GM12875 (cell line): ENCODE measurements at regions not wholly inside any gene's neighbourhood (a gene's known extent, or its start where the extent isn't known, plus 50 kb on each side); places are given as distances from the start of the nearest gene placed in this dataset.

Source experiments
- H3K4me3 ChIP-seq: one replicate; pipeline ENCODE4 v1.5.1; 2011; ENCODE audit warnings: low read depth, low read length, control low read depth
- CTCF ChIP-seq: IDR thresholded peaks from 2 replicates; pipeline ENCODE4 v1.5.1; 2011; ENCODE audit warnings: low read depth, mild to moderate bottlenecking, control low read depth, inconsistent platforms, low read length, moderate library complexity, borderline replicate concordance; ENCODE audit not compliant: insufficient read depth

GRCh38 chr11:98136357-98136756 lies 884.4 kb upstream of the CNTN5 start:
- H3K4me3 ChIP-seq: no peak overlapping the region
- TF ChIP-seq CTCF: no peak

- TF ChIP-seq CTCF: no peak
- H3K4me3 ChIP-seq: no peak overlapping the region
Measured at GRCh38 chr11:98137437-98137836, 883.3 kb upstream of the CNTN5 start.

- no peak for TF ChIP-seq CTCF
- H3K4me3 ChIP-seq: no peak overlapping the region
Measured at GRCh38 chr11:98143661-98144060, 877.1 kb upstream of the CNTN5 start.

- no peak overlapping the region for H3K4me3 ChIP-seq
- no peak for TF ChIP-seq CTCF
Measured at GRCh38 chr11:98153752-98154151, 867.0 kb upstream of the CNTN5 start.

- no peak for TF ChIP-seq CTCF
- no peak overlapping the region for H3K4me3 ChIP-seq
Measured at GRCh38 chr11:98155696-98156095, 865.1 kb upstream of the CNTN5 start.

GRCh38 chr11:98177925-98178324 lies 842.8 kb upstream of the CNTN5 start:
- no peak for TF ChIP-seq CTCF
- H3K4me3 ChIP-seq: no peak overlapping the region

GRCh38 chr11:98180511-98180910 lies 840.2 kb upstream of the CNTN5 start:
- no peak overlapping the region for H3K4me3 ChIP-seq
- TF ChIP-seq CTCF: no peak
